CD4-positive, alpha-beta T cell treated with Interleukin-6 for 4 hours (primary cell): ENCODE measurements at regions not wholly inside any gene's neighbourhood (a gene's known extent, or its start where the extent isn't known, plus 50 kb on each side); places are given as distances from the start of the nearest gene placed in this dataset.

ENCODE experiments used
- DNase-seq: peaks from one replicate; pipeline ENCODE4 v3.0.0-alpha.2; 2020; ENCODE audit warnings: mixed read lengths

- DNase-seq: no peak
These were observed 872.0 kb upstream of the FLRT2 start for GRCh38 chr14:84657911-84658310.

- no peak for DNase-seq
These were observed 859.1 kb upstream of the FLRT2 start for GRCh38 chr14:84670796-84671195.

GRCh38 chr14:84671776-84672175 lies 858.2 kb upstream of the FLRT2 start:
- DNase-seq: no peak

GRCh38 chr14:84674636-84675035 lies 855.3 kb upstream of the FLRT2 start:
- no peak for DNase-seq

- DNase-seq: no peak
These were observed 843.4 kb upstream of the FLRT2 start for GRCh38 chr14:84686550-84686949.

- DNase-seq: no peak
These were observed 841.5 kb upstream of the FLRT2 start for GRCh38 chr14:84688297-84689025.

GRCh38 chr14:84694161-84694560 lies 835.8 kb upstream of the FLRT2 start:
- no peak for DNase-seq

GRCh38 chr14:84704601-84705000 lies 825.3 kb upstream of the FLRT2 start:
- no peak for DNase-seq

- DNase-seq: no peak
These were observed 822.1 kb upstream of the FLRT2 start for GRCh38 chr14:84707830-84708229.

- no peak for DNase-seq
These were observed 821.1 kb upstream of the FLRT2 start for GRCh38 chr14:84708865-84709264.

- no peak for DNase-seq
These were observed 803.5 kb upstream of the FLRT2 start for GRCh38 chr14:84726471-84726870.

GRCh38 chr14:84749191-84749955 lies 780.6 kb upstream of the FLRT2 start:
- DNase-seq: no peak

GRCh38 chr14:84750284-84750683 lies 779.7 kb upstream of the FLRT2 start:
- DNase-seq: no peak

- no peak for DNase-seq
These were observed 779.0 kb upstream of the FLRT2 start for GRCh38 chr14:84750763-84751554.

- DNase-seq: no peak
These were observed 778.2 kb upstream of the FLRT2 start for GRCh38 chr14:84751745-84752144.

- DNase-seq: no peak
These were observed 769.3 kb upstream of the FLRT2 start for GRCh38 chr14:84760489-84761126.

- no peak for DNase-seq
These were observed 762.5 kb upstream of the FLRT2 start for GRCh38 chr14:84767434-84767833.

GRCh38 chr14:84770030-84770429 lies 759.9 kb upstream of the FLRT2 start:
- no peak for DNase-seq

- DNase-seq: no peak
These were observed 752.6 kb upstream of the FLRT2 start for GRCh38 chr14:84777356-84777755.

- no peak for DNase-seq
These were observed 747.0 kb upstream of the FLRT2 start for GRCh38 chr14:84782902-84783301.

- no peak for DNase-seq
These were observed 746.4 kb upstream of the FLRT2 start for GRCh38 chr14:84783511-84783910.

GRCh38 chr14:84785996-84786395 lies 743.9 kb upstream of the FLRT2 start:
- no peak for DNase-seq

GRCh38 chr14:84789012-84789411 lies 740.9 kb upstream of the FLRT2 start:
- no peak for DNase-seq
